ENCODE measurements at regions not wholly inside any gene's neighbourhood (a gene's known extent, or its start where the extent isn't known, plus 50 kb on each side); places are given as distances from the start of the nearest gene placed in this dataset.
"Not testable (repeated sequence)": the region's sequence is repeated elsewhere in the genome, so short reads cannot be mapped to it uniquely, and the experiment has no call there.

DNA sequence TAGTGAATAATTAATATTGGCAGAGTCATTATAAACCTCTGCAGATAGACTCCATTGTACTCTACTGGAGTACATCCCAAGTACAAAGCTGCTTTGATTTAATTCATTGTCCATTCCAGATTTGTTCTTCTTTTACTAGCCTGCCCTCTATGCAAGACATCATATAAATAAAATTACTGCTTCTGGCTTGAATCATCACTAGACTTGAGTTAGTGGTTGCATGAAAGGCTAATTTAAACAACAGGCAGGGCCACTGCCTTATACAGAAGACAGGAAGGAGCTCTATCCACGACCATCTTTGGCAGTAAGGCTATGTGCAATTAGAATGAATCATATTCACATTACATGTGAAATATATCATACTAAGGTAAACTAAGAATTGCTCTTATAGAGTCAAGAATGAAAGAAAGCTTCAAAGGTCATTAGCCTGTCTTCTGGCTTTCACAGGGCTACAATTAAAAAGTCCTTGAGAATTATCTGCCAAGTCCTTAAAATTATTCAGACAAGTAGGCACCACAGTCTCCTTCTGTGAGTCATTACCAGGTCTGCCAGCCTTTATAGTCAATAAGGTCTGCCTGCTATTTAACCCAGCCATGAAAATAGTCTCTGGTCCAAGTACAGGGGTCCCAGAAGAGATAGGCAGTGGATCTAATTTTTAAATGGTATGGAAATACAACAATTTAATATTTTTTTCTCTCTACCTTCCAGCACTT is 631.8 kb downstream of the TMTC2 start:
- no peak for DNase-seq

DNA sequence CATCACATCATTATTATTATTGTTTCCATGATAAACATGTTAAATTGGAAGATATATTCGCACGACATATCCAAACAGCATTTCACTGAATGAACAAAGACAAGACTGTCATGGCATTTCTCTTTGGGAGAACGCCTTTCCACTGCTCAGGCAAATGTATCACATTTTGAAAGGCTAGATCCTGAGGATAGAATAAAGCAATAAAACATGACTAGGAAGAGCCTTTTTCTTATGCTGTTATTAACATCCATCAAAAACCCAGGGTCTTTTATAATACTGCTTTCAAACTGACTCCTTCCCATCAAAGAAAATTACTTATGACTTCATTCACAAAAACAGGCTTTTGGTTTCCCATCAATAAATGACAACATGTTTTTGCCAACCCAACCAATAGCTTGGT is 630.9 kb downstream of the TMTC2 start:
- no peak for DNase-seq

DNA sequence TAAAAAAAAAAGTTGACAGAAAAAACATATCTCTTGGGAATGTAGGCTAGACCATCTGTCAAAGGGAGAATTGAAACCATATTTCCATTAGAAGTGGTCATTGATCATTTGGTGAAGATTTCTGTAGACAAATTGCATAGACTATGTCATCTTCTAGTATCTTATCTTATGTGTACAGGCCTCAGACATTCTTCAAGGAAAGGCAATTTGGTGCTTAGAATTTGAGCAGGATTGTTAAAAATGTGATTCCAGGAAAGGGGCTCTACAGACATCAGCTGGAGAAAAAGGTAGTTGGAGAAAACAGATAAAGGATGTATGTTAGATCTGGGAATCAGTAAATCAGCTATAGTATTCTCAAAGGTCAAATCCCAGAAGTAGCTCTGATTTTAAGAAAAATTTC is 627.1 kb downstream of the TMTC2 start:
- no peak for DNase-seq

DNA sequence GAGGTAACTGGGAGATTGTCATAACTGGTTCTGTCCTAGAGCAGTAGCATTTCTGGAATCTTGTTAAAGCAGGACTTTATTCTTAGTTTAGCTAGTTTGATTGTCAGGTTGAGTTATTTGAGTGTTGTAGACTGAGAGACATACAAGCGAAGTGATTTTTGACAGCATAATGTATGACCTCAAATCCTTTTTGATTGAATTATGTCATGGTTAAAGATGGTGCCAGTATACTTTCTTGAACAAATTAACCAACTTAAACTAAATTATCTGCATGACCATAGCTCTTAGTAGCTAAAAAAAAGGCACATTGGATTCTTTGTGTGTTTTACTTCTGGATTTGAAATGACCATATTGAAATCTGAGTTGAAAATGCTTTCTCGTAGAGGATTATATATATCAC is 626.6 kb downstream of the TMTC2 start:
- DNase-seq: no peak

DNA sequence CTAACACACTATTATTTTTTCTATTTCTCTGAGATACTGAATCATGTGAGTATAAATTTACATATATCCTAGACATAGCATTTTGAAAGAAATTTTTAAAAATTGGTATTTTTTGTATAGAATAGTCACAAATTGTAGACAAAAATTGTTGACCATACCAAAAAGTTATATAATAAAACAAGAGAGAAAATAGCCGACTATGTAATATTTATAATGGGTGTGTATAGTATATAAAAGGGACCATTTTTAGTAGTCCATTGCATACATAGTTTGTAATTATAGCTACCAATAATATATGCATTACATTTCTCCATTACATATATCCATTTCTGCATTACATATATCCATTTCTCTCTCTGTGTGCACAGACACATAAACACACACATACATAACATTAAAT is 590.2 kb downstream of the TMTC2 start:
- no peak for DNase-seq

DNA sequence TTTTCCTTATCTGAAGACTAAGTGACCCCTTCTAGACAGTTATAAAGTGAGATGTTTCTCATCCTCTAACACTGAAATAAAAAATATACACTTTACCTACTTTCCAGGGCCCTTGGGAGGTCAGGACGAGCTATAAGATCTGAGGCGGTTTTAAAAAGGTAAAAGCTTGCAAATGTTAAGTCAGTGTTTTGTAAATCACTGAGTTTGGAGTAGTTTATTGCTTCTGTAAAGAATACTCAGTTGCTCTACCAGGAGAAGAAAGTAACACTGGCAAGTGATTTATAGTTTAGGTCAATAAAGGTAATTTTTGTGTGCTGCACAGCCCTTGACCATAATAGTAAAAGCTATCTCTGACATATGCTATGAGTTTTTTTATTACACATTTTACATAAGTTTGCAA is 584.5 kb downstream of the TMTC2 start:
- DNase-seq: no peak

DNA sequence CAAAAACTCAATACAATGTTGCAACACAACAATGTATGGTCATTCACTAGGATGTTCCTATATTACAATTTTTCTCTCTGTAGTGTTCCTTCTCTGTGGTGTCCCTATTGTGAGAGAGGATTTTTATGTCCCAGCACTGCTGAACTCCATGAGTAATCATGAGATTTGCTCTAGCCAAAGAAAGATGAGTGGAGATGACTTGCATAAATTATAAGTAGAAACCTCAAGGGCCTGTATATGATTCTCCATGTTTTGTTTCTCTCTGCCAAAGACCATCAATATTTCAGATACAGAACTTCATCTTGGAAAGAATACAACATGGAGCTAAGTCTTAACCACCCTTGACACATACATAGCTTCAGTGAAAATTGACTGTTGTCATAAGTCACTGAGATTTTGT is 579.1 kb downstream of the TMTC2 start:
- no peak for DNase-seq

DNA sequence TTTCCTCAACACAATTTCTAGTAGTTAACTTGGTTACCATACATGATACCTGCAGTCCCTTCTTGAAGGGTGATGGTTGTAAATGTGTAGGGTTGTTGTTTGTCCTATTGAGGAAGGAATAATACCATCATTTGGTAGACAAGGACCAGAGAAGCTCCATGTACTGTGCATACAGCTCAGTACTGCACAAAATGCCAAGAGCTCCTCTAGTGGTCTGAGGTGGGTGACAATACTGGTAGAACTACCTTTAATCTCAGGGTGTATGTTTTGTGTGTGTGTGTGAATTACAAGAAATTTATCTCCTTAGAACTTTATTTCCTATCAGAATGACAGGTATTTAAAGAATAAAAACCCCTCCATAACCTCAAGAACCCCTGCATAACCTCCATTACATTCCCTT is 575.3 kb downstream of the TMTC2 start:
- no peak for DNase-seq

DNA sequence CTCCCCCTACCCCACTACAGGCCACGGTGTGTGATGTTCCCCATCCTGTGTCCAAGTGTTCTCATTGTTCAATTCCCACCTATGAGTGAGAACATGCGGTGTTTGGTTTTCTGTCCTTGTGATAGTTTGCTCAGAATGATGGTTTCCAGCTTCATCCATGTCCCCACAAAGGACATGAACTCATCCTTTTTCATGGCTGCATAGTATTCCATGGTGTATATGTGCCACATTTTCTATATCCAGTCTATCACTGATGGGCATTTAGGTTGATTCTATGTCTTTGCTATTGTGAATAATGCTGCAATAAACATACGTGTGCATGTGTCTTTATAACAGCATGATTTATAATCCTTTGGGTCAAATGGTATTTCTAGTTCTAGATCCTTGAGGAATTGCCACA is 573.4 kb downstream of the TMTC2 start:
- DNase-seq: not testable (repeated sequence)

DNA sequence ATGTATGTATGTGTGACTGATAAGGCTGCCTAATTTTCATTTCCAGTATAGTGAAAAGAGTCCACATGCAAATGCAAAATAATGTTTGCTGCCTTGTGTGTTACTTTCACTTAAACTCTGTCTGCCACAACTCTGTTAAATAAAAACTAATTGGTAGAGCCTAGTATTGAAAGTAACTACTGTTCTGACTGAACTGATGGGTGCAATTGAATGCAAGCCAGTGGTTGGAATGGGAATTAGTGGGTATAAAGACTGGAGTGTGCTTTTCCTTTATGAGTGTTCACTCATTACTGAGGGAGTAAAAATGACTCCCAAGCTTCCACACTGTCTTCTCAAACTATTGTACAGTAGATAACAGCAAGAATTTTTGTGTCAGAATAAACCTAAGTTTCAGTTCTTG is 571.0 kb downstream of the TMTC2 start:
- no peak for DNase-seq

DNA sequence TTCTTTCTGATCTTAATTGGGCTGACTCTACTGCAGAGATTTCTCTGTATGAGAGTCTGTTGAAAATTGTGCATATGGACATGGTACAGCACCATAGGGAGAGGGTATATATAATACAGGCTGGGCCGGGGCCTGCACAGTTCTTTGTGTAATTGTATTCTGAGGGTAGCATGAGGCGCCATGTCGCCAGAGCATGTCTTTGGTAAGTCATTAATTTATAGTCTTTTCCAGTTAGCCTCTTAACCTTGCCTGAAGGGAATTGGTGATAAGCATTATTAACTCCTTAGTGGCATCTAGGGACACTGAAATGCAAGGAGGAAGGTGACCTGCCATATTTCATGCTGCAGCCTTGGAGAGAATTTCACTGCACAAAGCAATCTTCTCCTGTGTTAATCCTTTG is 569.9 kb downstream of the TMTC2 start:
- DNase-seq: no peak

DNA sequence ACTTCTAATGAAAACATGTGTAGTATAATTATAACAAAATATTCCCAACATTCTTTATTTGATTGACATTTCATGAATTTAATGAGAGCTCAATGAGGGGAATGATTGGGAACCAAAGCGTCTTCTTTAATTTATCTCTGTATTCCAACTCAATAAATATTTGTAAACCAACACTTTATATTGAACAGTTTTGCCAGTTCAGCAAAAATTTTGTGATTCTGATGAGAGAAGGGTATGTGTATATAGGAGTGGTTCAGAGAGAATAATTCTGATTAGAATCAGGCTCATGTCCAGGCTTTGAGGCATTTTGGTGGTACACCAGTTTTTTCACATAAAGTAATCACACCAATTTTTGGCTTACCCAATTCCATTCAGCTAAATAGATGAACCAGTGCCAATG is 564.2 kb downstream of the TMTC2 start:
- DNase-seq: no peak

DNA sequence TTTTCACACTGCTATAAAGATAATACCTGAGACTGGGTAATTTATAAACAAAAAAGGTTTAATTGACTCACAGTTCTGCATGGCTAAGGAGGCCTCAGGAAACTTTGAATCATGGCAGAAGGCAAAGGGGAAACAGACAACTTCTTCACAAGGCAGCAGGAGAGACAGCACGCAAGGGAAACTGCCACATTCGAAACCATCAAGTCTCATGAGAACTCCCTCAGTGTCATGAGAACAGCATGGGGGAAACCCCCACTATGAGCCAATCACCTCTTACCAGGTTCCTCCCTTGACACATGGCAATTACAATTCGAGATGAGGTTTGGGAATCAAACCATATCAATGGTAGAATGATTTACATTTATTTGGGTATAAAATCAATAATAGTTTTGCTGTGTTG is 558.5 kb downstream of the TMTC2 start:
- no peak for DNase-seq

DNA sequence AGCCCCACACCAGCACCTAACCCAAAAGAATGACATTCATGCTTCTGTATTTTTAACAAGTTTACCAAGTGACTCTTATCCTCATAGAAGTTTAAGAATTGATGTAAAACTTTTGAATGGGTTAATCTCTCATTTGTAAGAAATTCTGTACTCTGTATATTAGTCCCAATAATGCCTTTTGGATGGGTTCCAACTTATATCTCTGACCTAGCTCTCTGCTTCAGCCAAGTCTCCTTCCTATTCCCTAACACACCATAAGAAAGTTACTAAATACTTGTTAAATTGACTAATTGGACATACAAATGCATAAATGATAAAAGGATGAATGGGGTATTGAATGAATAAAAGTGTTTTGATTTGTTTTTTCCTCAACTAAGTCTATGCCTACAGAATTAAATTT is 557.3 kb downstream of the TMTC2 start:
- DNase-seq: no peak

DNA sequence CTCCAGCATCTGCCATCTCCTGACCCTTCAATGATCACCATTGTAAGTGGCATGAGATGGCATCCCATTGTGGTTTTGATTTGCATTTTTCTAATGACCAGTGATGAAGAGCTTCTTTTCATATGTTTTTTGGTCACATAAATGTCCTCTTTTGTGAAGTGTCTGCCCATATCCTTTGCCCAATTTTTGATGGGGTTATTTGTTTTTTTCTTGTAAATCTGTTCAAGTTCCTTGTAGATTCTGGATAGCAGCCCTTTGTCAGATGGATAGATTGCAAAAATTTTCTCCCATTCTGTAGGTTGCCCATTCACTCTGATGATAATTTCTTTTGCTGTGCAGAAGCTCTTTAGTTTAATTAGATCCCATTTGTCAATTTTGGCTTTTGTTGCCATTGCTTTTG is 547.3 kb downstream of the TMTC2 start:
- DNase-seq: not testable (repeated sequence)

DNA sequence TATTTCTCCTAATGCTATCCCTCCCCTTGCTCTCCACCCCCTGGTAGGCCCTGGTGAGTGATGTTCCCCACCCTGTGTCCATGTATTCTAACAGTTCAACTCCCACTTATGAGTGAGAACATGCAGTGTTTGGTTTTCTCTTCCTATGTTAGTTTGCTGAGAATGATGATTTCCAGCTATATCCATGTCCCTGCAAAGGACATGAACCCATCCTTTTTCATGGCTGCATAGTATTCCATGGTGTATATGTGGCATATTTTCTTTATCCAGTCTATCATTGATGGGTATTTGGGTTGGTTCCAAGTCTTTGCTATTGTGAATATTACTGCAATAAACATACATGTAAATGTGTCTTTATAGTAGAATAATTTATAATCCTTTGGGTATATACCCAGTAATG is 540.3 kb downstream of the TMTC2 start:
- not testable (repeated sequence) for DNase-seq

DNA sequence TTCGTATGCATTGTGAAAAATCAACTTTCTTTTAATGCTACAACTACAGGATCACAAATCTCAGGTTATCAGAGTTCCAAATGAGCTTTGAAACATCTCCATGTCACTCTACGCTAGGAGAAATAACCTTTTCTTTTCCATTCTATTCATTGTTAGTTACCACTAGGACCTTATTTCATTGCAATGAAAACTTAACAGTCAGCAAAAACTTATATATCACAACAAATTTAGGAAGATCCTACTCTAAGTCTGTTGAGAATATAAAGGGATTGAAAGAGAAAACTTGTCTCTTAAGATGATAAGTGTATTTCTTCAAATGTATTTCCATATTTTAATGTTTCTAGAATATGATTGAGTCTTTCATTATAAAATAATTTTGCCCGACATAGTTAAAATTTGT is 539.1 kb downstream of the TMTC2 start:
- DNase-seq: no peak

DNA sequence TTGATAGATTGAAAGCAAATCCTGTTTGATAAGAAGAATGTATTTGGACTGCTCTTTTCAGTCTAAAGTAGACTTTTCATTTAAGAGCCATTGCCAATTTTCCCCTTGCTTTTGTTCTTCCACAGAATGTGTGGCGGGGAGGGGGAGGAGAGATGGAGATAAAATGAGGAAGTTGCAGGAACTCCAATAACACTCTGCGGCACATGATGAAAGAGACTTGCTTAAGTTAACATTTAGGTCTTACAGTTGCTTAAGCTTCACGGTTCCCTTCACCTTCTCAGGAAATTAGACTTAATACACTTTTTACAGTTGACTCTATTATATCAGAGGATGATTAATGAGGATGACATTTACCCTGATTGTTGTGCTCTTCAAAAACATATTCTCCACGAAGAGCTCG is 537.3 kb downstream of the TMTC2 start:
- DNase-seq: no peak

DNA sequence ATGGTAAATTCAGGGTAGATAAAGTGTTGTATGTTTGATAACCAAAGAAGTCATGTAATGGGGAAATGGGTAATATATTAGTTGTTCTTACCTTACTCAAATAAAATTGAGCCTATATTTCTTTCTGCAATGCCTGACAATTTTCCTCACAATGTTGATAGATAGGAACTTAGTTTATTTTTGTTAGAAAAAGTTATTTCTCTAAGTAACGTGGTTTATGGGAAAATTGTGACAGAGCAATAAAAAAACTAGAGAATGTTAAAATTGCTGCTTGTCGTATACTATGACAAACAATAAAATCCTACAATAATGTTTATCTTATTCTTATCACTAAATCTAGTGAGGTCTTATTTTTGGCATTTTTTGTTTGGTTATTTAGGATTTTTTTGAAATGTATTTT is 534.1 kb downstream of the TMTC2 start:
- no peak for DNase-seq

DNA sequence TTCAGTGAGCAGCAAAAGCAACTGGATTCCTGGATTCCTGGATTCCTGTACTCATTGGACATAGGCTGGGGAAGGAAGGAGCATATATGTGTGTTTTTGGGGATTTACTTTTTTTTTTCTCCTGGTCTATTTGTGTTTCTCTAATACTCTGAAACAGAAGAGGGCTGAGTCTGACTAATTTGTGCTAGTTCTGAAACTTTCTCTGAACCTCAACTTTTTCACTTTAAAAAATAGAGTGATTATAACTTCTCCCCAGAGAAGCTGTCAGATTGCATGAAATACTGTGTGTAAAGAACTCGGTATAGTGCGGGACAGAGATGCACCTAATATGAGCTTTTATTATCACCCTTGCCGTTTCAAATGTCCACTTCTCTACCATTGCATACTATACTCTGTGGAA is 529.5 kb downstream of the TMTC2 start:
- no peak for DNase-seq

DNA sequence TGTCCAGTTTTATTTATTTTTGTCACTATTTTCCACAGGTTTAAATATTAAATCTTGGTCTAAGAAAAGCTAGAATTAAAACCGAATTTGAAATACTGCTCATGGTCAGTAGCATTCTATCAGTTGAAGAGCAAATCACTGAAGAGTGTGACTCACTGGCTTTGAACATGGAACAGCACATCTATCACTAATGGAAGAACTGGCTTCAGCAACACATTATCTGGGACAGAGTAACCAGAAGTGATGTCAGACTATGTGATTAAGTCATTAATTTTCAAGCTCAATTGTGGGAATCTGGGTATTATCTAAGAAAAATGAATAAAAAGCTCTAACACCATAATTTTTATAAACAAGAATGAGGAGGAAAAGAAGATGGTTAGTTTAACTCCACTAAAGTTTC is 527.5 kb downstream of the TMTC2 start:
- DNase-seq: no peak

DNA sequence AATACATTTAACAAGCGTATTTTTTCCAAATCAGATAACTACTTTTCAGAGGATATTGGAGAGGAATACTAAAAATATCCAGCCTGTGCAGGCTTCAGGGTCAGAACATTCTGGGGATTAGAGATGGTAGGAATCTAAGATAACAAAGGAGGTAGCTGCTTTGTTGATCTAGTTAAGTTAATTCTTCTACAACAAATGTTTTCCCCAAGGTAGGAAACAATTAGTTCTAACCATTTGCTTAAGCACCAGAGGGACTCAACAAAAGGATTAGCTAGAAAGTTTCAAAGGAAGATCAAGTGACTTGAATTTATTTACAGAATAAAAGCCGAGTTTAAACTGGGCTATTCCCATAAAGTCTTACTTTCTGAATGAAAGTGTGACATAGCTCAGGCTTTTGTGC is 524.2 kb downstream of the TMTC2 start:
- DNase-seq: no peak

DNA sequence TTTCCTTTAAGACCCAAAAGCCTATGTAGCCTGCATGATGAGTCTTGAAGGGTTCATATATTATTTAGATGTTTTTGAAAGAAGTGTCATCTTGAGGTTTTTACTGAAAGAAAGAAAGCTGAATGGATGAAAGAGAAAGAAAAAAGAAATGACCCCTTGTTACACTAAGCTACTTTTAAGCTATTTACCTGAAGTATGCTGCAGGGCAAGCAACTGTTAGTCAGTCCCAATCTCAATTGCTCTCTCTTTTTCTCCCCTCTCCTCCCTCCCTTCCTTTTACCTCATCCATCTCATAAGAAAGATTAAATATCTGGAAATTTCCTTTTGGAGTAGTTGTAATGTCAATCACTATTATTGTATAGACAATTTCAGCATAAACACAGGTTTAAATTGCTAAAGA is 512.4 kb downstream of the TMTC2 start:
- DNase-seq: no peak

DNA sequence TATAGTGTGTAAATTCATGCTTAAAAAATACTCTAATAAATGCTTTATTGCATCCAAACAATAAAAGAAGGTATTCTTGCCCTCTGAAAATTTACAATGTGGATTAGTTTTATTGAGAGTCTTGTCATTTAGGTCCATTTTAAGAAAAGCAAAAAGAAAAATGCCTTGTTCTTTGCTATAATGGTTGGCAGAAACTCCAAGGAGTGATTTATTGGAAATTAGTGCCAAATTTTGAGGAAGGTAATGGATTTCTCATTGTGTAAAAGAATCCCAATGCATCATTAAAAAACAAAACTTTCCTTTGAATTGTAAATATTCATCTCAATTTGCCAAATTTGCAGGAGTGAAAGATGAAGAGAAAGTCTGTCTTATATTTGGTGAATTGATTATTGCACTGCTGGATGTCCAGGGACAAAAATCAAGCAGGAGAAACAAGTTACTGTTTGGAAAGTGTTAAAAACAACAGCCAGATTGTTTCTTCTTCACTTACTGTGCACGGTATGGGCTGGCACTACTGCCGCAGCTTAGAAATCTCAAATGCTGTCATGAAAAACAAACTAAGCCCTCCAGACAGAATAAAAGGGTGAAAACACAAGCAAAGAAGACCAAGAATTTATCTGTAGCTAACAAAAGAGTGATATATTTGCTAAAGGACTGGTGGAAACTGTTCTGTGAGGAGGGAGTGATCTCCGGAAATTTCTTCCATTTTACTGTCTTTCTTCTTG is 511.7 kb downstream of the TMTC2 start:
- no peak for DNase-seq

DNA sequence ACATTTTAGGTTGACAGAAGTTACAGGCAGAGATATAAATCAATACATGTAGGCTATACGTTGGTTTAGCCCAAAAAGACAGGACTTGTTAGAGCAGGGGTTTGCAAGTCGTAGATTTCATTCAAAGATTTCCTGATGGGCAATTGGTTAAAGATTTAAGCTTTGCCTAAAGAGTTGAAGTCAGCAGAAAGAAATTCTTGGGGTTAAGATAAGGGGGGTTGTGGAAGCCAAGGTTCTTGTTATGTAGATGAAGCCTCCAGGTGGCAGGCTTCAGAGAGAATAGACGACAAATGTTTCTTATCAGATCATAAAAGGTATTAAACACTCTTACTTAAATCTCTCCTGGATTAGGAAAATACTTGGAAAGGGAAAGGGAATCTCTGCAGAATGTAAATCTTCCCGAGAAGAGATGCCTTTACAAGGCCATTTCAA is 510.8 kb downstream of the TMTC2 start:
- DNase-seq: no peak
